Lower leg skin (tissue), 3 donors: ENCODE measurements at regions not wholly inside any gene's neighbourhood (a gene's known extent, or its start where the extent isn't known, plus 50 kb on each side); places are given as distances from the start of the nearest gene placed in this dataset.

Experiments
- CTCF ChIP-seq, 3 donors: fragments of 450-650 bp; IDR thresholded peaks; one replicate each; pipeline ENCODE4 v1.5.1; 2016; ENCODE audit warnings: antibody characterized with exemption in 3 of 3, mild to moderate bottlenecking in 3 of 3, moderate library complexity in 2 of 3
- POLR2A ChIP-seq, 2 donors: fragments of 450-650 bp; IDR thresholded peaks; one replicate each; pipeline ENCODE4 v1.6.1; 2016 to 2017; ENCODE audit warnings: antibody characterized with exemption in 2 of 2, mild to moderate bottlenecking in 1 of 2, moderate library complexity in 1 of 2

- TF ChIP-seq CTCF (IDR thresholded peaks at IDR 0.05) (no peak), POLR2A (IDR thresholded peaks at IDR 0.05) (no peak)
Observed at GRCh38 chr14:95024380-95024779, 132.9 kb downstream of the DICER1 start.
